ENCODE measurements at regions not wholly inside any gene's neighbourhood (a gene's known extent, or its start where the extent isn't known, plus 50 kb on each side); places are given as distances from the start of the nearest gene placed in this dataset.

- no peak for TF ChIP-seq ZNF670 (tag by site-specific recombination; IDR thresholded peaks at IDR 0.05; ENCODE audit: low read depth)
- TF ChIP-seq PBX3 (CRISPR knock-in tag; IDR thresholded peaks at IDR 0.05) = no peak
- TF ChIP-seq ZNF274 (IDR thresholded peaks at IDR 0.05; ENCODE audit: low read length) = no peak
- no peak for TF ChIP-seq ZNF274 (tag by site-specific recombination; IDR thresholded peaks at IDR 0.05; ENCODE audit: borderline replicate concordance)
- TF ChIP-seq ZBTB6 (tag by site-specific recombination; IDR thresholded peaks at IDR 0.05) = no peak
- TF ChIP-seq CTCF (tag by site-specific recombination; IDR thresholded peaks at IDR 0.05) = no peak
These were observed 244.7 kb upstream of the KRR1 start for GRCh38 chr12:75756111-75756510.
